ENCODE measurements at regions not wholly inside any gene's neighbourhood (a gene's known extent, or its start where the extent isn't known, plus 50 kb on each side); places are given as distances from the start of the nearest gene placed in this dataset.

DNA sequence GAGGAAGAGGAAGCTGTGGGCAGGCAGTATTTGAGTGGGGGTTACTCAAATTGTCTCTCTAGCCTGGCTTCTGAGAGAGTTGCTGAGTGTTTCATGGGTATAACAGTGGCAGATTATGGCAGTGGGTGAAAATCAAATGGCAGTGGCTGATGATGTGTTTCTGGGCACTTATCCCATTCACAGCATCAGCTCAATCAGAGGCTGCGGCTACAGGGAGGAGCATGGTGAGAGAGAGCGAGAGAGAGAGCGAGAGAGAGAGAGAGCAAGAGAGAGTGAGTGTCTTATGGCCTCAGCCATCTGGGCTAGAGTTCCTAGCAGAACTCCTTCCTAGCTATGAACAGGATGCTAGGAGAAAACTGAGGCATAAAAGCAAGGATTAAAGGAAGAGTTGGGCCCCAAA is 178.9 kb downstream of the OLFM4 start:
- H3K9ac ChIP-seq = no peak overlapping the region
- H3K9me3 ChIP-seq (ENCODE audit: control insufficient read depth, low read length) = no peaks in the 10 kb centered on the region
- no peak overlapping the region for H3K4me3 ChIP-seq (ENCODE audit: low read depth, low read length)
- no peaks in the 10 kb centered on the region for H3K36me3 ChIP-seq (ENCODE audit: control insufficient read depth, insufficient read depth, low read length)
- no peak overlapping the region for H3K4me2 ChIP-seq (ENCODE audit: low read length)
- no peak overlapping the region for H3K27ac ChIP-seq
- no peak overlapping the region for H2AFZ ChIP-seq
- H3K79me2 ChIP-seq = no peaks in the 10 kb centered on the region
- no peaks in the 10 kb centered on the region for H3K27me3 ChIP-seq (ENCODE audit: control insufficient read depth, insufficient read depth, low read length)
- no peaks in the 10 kb centered on the region for H3K4me1 ChIP-seq
- TF ChIP-seq, protein P1, sequence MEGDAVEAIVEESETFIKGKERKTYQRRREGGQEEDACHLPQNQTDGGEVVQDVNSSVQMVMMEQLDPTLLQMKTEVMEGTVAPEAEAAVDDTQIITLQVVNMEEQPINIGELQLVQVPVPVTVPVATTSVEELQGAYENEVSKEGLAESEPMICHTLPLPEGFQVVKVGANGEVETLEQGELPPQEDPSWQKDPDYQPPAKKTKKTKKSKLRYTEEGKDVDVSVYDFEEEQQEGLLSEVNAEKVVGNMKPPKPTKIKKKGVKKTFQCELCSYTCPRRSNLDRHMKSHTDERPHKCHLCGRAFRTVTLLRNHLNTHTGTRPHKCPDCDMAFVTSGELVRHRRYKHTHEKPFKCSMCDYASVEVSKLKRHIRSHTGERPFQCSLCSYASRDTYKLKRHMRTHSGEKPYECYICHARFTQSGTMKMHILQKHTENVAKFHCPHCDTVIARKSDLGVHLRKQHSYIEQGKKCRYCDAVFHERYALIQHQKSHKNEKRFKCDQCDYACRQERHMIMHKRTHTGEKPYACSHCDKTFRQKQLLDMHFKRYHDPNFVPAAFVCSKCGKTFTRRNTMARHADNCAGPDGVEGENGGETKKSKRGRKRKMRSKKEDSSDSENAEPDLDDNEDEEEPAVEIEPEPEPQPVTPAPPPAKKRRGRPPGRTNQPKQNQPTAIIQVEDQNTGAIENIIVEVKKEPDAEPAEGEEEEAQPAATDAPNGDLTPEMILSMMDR (IDR thresholded peaks at IDR 0.05) = no peak

DNA sequence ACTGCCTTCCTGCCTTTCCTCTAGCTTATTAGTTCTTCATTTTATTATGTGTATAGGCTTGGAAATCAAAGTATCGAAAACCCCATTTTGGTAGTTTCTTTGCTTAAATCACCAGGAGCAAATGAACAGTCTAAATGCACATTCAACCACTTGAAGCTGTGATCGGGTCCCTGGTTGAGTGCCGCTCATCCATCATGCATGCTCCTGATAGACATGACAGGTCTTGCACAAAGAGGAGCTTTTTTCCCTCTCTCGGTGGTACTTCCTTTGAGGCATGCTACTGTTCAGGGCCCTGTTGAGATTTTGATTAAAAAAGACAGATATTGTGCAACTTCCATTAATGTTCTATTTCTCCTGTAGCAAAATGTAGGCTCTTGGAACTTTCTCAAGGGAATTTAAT is 185.8 kb downstream of the OLFM4 start:
- no peaks in the 10 kb centered on the region for H3K36me3 ChIP-seq (ENCODE audit: control insufficient read depth, insufficient read depth, low read length)
- TF ChIP-seq, protein P1 (IDR thresholded peaks at IDR 0.05) = no peak
- no peak overlapping the region for H3K9ac ChIP-seq
- H3K4me3 ChIP-seq (ENCODE audit: low read depth, low read length) = no peak overlapping the region
- no peaks in the 10 kb centered on the region for H3K79me2 ChIP-seq
- H3K4me1 ChIP-seq = no peaks in the 10 kb centered on the region
- H3K4me2 ChIP-seq (ENCODE audit: low read length) = no peak overlapping the region
- H3K27me3 ChIP-seq (ENCODE audit: control insufficient read depth, insufficient read depth, low read length) = no peaks in the 10 kb centered on the region
- H2AFZ ChIP-seq = no peak overlapping the region
- H3K9me3 ChIP-seq (ENCODE audit: control insufficient read depth, low read length) = no peaks in the 10 kb centered on the region
- no peak overlapping the region for H3K27ac ChIP-seq

DNA sequence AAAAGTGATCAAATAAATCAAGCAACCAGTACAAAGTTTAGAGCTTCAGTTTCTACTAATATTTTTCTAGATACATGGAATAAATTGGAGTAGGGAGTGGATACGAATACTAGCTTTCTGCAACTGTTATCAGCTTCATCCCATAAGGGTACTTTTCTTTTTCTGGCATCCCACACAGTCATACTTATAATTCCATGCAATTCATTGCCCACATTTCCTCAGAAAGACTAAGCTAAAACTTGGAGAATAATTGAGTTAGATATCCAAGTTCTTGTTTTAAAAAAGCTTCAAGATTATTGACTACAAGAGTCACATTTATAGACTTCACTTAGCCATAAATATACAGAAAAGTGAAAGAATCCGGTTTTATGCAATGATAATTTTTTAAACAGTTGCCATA is 186.9 kb downstream of the OLFM4 start:
- TF ChIP-seq, protein P1 (IDR thresholded peaks at IDR 0.05) = no peak
- no peaks in the 10 kb centered on the region for H3K27me3 ChIP-seq (ENCODE audit: control insufficient read depth, insufficient read depth, low read length)
- no peak overlapping the region for H3K27ac ChIP-seq
- H3K4me3 ChIP-seq (ENCODE audit: low read depth, low read length) = no peak overlapping the region
- H3K9ac ChIP-seq = no peak overlapping the region
- no peak overlapping the region for H3K4me2 ChIP-seq (ENCODE audit: low read length)
- no peak overlapping the region for H2AFZ ChIP-seq
- no peaks in the 10 kb centered on the region for H3K4me1 ChIP-seq
- no peaks in the 10 kb centered on the region for H3K79me2 ChIP-seq
- H3K9me3 ChIP-seq (ENCODE audit: control insufficient read depth, low read length) = no peaks in the 10 kb centered on the region
- H3K36me3 ChIP-seq (ENCODE audit: control insufficient read depth, insufficient read depth, low read length) = no peaks in the 10 kb centered on the region

DNA sequence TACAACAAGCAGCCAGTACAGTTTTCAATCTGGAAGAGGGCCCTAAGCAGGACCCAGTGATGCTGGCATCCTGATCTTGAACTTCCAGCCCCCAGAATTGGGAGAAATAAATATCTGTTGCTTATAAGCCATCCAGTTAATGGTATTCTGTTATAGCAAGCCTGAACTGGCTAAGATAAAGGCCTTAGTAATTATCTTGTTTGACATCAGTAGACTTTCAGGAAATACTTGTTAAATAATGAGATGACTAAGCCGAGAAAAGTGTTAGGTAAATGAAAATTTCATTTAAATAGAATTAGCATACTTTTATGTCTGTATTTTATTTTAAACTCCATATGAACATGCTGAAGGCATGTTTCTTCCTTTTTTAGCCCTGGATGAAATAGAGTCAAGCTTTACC is 188.2 kb downstream of the OLFM4 start:
- Histone ChIP-seq H3K27ac (no peak overlapping the region), H3K27me3 (ENCODE audit: control insufficient read depth, insufficient read depth, low read length) (no peaks in the 10 kb centered on the region), H3K9me3 (ENCODE audit: control insufficient read depth, low read length) (no peaks in the 10 kb centered on the region), H3K9ac (no peak overlapping the region), H3K79me2 (no peaks in the 10 kb centered on the region), H3K36me3 (ENCODE audit: control insufficient read depth, insufficient read depth, low read length) (no peaks in the 10 kb centered on the region), H2AFZ (no peak overlapping the region), H3K4me3 (ENCODE audit: low read depth, low read length) (no peak overlapping the region), H3K4me2 (ENCODE audit: low read length) (no peak overlapping the region), H3K4me1 (no peaks in the 10 kb centered on the region)
- TF ChIP-seq, protein P1 (IDR thresholded peaks at IDR 0.05) = no peak

DNA sequence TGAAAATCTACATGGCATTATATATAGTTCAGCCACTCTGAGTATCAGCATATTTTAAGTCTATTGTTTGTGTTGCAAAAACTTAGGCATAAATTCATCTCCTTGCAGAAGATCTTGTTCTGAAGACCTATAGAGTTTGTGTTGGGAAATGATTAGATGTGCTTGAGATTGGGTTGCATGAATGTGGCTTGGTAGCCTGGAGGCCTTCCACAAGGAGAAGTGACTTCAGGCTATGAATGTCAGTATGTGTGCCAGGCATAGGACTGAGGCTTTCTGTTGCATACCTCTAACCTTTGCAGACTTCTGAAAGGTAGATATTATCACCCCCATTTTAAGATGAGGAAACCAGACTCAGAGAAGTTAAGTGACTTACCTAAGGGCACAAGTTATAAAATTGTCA is 188.6 kb downstream of the OLFM4 start:
- no peaks in the 10 kb centered on the region for H3K36me3 ChIP-seq (ENCODE audit: control insufficient read depth, insufficient read depth, low read length)
- H3K27me3 ChIP-seq (ENCODE audit: control insufficient read depth, insufficient read depth, low read length) = no peaks in the 10 kb centered on the region
- H3K4me1 ChIP-seq = no peaks in the 10 kb centered on the region
- H3K9ac ChIP-seq = no peak overlapping the region
- H3K9me3 ChIP-seq (ENCODE audit: control insufficient read depth, low read length) = no peaks in the 10 kb centered on the region
- H3K79me2 ChIP-seq = no peaks in the 10 kb centered on the region
- TF ChIP-seq, protein P1 (IDR thresholded peaks at IDR 0.05) = no peak
- no peak overlapping the region for H3K27ac ChIP-seq
- H3K4me3 ChIP-seq (ENCODE audit: low read depth, low read length) = no peak overlapping the region
- H2AFZ ChIP-seq = no peak overlapping the region
- H3K4me2 ChIP-seq (ENCODE audit: low read length) = no peak overlapping the region
